KMS-11 (cell line): ENCODE measurements at regions not wholly inside any gene's neighbourhood (a gene's known extent, or its start where the extent isn't known, plus 50 kb on each side); places are given as distances from the start of the nearest gene placed in this dataset.
"Not testable (repeated sequence)": the region's sequence is repeated elsewhere in the genome, so short reads cannot be mapped to it uniquely, and the experiment has no call there.

Experiments
- H2AFZ ChIP-seq: fragments of 200-600 bp; sonication (generic); 2 replicates; pipeline ENCODE4 v1.6.1; 2016; ENCODE audit warnings: antibody characterized with exemption, mixed run types, low read depth
- H3K27ac ChIP-seq: fragments of 200-600 bp; sonication (generic); 2 replicates; pipeline ENCODE4 v1.6.1; 2016; ENCODE audit warnings: mild to moderate bottlenecking, mixed run types
- H3K27me3 ChIP-seq: fragments of 200-600 bp; sonication (generic); 2 replicates; pipeline ENCODE4 v1.6.1; 2017; ENCODE audit warnings: mild to moderate bottlenecking, low read depth, mixed run types, moderate library complexity; ENCODE audit not compliant: insufficient read depth
- H3K36me3 ChIP-seq: fragments of 200-600 bp; sonication (generic); 2 replicates; pipeline ENCODE4 v1.6.1; 2017; ENCODE audit warnings: mild to moderate bottlenecking, mixed run types; ENCODE audit not compliant: insufficient read depth
- H3K4me1 ChIP-seq: fragments of 200-600 bp; sonication (generic); 2 replicates; pipeline ENCODE4 v1.6.1; 2016; ENCODE audit warnings: mild to moderate bottlenecking, low read depth, mixed run types; ENCODE audit not compliant: poor library complexity, severe bottlenecking
- H3K4me2 ChIP-seq: fragments of 200-600 bp; sonication (generic); 2 replicates; pipeline ENCODE4 v1.7.0; 2016; ENCODE audit warnings: mild to moderate bottlenecking, mixed run types
- H3K4me3 ChIP-seq: fragments of 200-600 bp; sonication (generic); IDR thresholded peaks from 2 replicates; pipeline ENCODE4 v1.6.1; 2017; ENCODE audit warnings: low read depth, low read length, mixed read lengths; ENCODE audit not compliant: insufficient read depth
- H3K79me2 ChIP-seq: fragments of 200-600 bp; sonication (generic); 2 replicates; pipeline ENCODE4 v1.6.1; 2016; ENCODE audit warnings: low read depth, mixed run types; ENCODE audit not compliant: insufficient read depth
- H3K9ac ChIP-seq: fragments of 200-600 bp; sonication (generic); 2 replicates; pipeline ENCODE4 v1.6.1; 2016; ENCODE audit warnings: mild to moderate bottlenecking, mixed run types
- H4K20me1 ChIP-seq: fragments of 200-600 bp; sonication (generic); 2 replicates; pipeline ENCODE4 v1.6.1; 2016; ENCODE audit warnings: mild to moderate bottlenecking, mixed run types; ENCODE audit not compliant: insufficient read depth
- CTCF ChIP-seq: fragments of 200-600 bp; sonication (generic); conservative IDR thresholded peaks from 2 replicates; pipeline ENCODE4 v1.6.1; 2017; ENCODE audit warnings: low read depth, mild to moderate bottlenecking, antibody characterized with exemption, low read length, moderate library complexity, mixed read lengths

GRCh38 chr2:154507186-154507585 lies 191.3 kb upstream of the KCNJ3 start:
- H3K4me1 ChIP-seq = no peaks in the 10 kb centered on the region
- no peak overlapping the region for H2AFZ ChIP-seq
- no peak overlapping the region for H3K4me3 ChIP-seq

DNA sequence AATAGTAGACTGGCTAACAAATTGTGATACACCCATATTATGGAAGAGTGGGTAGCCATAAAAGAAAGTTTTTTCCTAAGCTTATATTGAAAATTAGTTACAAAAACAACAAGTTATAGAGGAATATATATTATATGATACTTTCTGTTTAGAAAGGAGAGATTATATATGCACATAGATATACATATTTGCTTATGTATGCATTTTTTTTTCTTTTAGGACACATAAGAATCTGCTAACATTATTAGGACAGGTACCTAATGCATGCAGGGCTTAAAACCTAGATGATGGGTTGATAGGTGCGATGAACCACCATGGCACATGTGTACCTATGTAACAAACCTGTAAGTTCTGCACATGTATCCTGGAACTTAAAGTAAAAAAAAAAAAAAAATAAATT lies 179.6 kb upstream of the KCNJ3 start:
- TF ChIP-seq CTCF = no peak
- Histone ChIP-seq H3K9ac (no peak overlapping the region), H2AFZ (no peak overlapping the region), H4K20me1 (no peaks in the 10 kb centered on the region), H3K36me3 (no peaks in the 10 kb centered on the region), H3K27me3 (no peaks in the 10 kb centered on the region), H3K4me3 (no peak overlapping the region), H3K27ac (no peak overlapping the region), H3K4me1 (no peaks in the 10 kb centered on the region), H3K4me2 (no peak overlapping the region), H3K79me2 (no peaks in the 10 kb centered on the region)

More at GRCh38 chr2:154507186-154507585, 191.3 kb upstream of the KCNJ3 start:
- Histone ChIP-seq H4K20me1 (no peaks in the 10 kb centered on the region), H3K4me2 (no peak overlapping the region), H3K9ac (no peak overlapping the region), H3K79me2 (no peaks in the 10 kb centered on the region), H3K27ac (no peak overlapping the region), H3K36me3 (no peaks in the 10 kb centered on the region), H3K27me3 (no peaks in the 10 kb centered on the region)
- no peak for TF ChIP-seq CTCF

GRCh38 chr2:154520951-154521350 lies 177.5 kb upstream of the KCNJ3 start:
- H3K27me3 ChIP-seq, H3K27ac ChIP-seq, H2AFZ ChIP-seq, H3K79me2 ChIP-seq, H3K9ac ChIP-seq, H3K4me1 ChIP-seq, H4K20me1 ChIP-seq, H3K4me2 ChIP-seq, H3K36me3 ChIP-seq, H3K4me3 ChIP-seq: not testable (repeated sequence)

- Histone ChIP-seq H4K20me1 (no peaks in the 10 kb centered on the region), H3K79me2 (no peaks in the 10 kb centered on the region), H3K4me2 (no peak overlapping the region), H2AFZ (no peak overlapping the region), H3K27me3 (no peaks in the 10 kb centered on the region), H3K27ac (no peak overlapping the region), H3K36me3 (no peaks in the 10 kb centered on the region), H3K9ac (no peak overlapping the region), H3K4me3 (no peak overlapping the region), H3K4me1 (no peaks in the 10 kb centered on the region)
- TF ChIP-seq CTCF = no peak
Measured at GRCh38 chr2:154526234-154526633, 172.3 kb upstream of the KCNJ3 start.

DNA sequence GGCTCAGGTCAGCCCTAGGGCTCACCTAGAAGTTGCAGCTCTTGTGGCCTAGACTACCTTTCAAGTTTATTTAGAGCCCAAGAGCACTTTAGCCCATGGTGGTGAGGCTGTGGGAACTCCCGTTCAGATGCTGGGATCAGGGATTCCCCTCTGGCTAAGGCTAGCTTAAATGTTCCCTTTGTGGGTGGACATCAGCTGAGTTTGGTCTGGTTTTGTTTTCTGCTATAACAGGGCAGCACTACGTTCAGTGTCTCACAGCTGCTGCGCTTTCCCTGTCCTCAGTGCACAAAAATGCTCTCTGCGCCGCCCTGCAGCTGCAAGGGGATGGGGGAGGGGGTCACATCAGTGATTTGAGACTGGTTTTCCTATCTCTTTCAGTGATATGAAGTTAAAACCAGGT lies 170.5 kb upstream of the KCNJ3 start:
- no peak overlapping the region for H3K4me2 ChIP-seq
- H3K36me3 ChIP-seq = no peaks in the 10 kb centered on the region
- no peak for TF ChIP-seq CTCF
- H3K27me3 ChIP-seq = no peaks in the 10 kb centered on the region
- no peaks in the 10 kb centered on the region for H3K4me1 ChIP-seq
- no peak overlapping the region for H2AFZ ChIP-seq
- no peak overlapping the region for H3K9ac ChIP-seq
- no peaks in the 10 kb centered on the region for H4K20me1 ChIP-seq
- H3K27ac ChIP-seq = no peak overlapping the region
- H3K4me3 ChIP-seq = no peak overlapping the region
- H3K79me2 ChIP-seq = no peaks in the 10 kb centered on the region
